ENCODE measurements at regions not wholly inside any gene's neighbourhood (a gene's known extent, or its start where the extent isn't known, plus 50 kb on each side); places are given as distances from the start of the nearest gene placed in this dataset.
"Not testable (repeated sequence)": the region's sequence is repeated elsewhere in the genome, so short reads cannot be mapped to it uniquely, and the experiment has no call there.

- Histone ChIP-seq H3K9ac (ENCODE audit: low read depth in 1 of 2, low read length in 2 of 2) (no peak overlapping the region), H3K27ac (ENCODE audit: low read depth in 1 of 2, low read length in 2 of 2) (no peak overlapping the region), H3K36me3 (ENCODE audit: control insufficient read depth in 4 of 4, insufficient read depth in 3 of 4, low read depth in 1 of 4, low read length in 3 of 4) (peaks cover 0 to 3% (median 0%) of the 10 kb centered on the region in 4 donors), H3K9me3 (ENCODE audit: control insufficient read depth in 4 of 4, low read length in 3 of 4) (no peaks in the 10 kb centered on the region), H3K4me3 (ENCODE audit: low read depth in 1 of 3, low read length in 3 of 3) (no peak overlapping the region), H3K4me1 (ENCODE audit: control insufficient read depth in 4 of 4, insufficient read depth in 4 of 4, low read length in 3 of 4) (no peaks in the 10 kb centered on the region), H3K27me3 (ENCODE audit: control insufficient read depth in 4 of 4, insufficient read depth in 4 of 4, low read length in 3 of 4) (no peaks in the 10 kb centered on the region)
- no peak for DNase-seq (ENCODE audit: low spot score)
- TF ChIP-seq CTCF (IDR thresholded peaks at IDR 0.05; ENCODE audit: low read depth, low read length, missing input control) (no peak), REST (IDR thresholded peaks at IDR 0.05) (no peak), RAD21 (IDR thresholded peaks at IDR 0.05) (no peak), RXRA (IDR thresholded peaks at IDR 0.05) (no peak), ATF3 (IDR thresholded peaks at IDR 0.05) (no peak), EGR1 (IDR thresholded peaks at IDR 0.05; ENCODE audit: low read depth in 2 of 2) (no peak), MAX (IDR thresholded peaks at IDR 0.05) (no peak), HNF4A (conservative IDR thresholded peaks at IDR 0.05) (no peak), FOXA1 (IDR thresholded peaks at IDR 0.05) (no peak), TAF1 (conservative IDR thresholded peaks at IDR 0.05) (no peak), SP1 (IDR thresholded peaks at IDR 0.05) (no peak), ZBTB33 (IDR thresholded peaks at IDR 0.05) (no peak), JUND (IDR thresholded peaks at IDR 0.05) (no peak), FOXA2 (IDR thresholded peaks at IDR 0.05) (no peak), GABPA (IDR thresholded peaks at IDR 0.05 in 1 of 2, conservative IDR thresholded peaks at IDR 0.05 in 1 of 2) (no peak), NR2F2 (IDR thresholded peaks at IDR 0.05) (no peak)
- whole genome bisulfite sequencing = 90% methylated on average over 2 of the region's 2 CpGs
Measured at GRCh38 chr7:29652556-29652955, 88.9 kb downstream of the PRR15 start.

- not testable (repeated sequence) for H3K4me1 ChIP-seq (ENCODE audit: control insufficient read depth in 4 of 4, insufficient read depth in 4 of 4, low read length in 3 of 4); H3K36me3 ChIP-seq (ENCODE audit: control insufficient read depth in 4 of 4, insufficient read depth in 3 of 4, low read depth in 1 of 4, low read length in 3 of 4); H3K27me3 ChIP-seq (ENCODE audit: control insufficient read depth in 4 of 4, insufficient read depth in 4 of 4, low read length in 3 of 4); DNase-seq (ENCODE audit: low spot score); H3K9ac ChIP-seq (ENCODE audit: low read depth in 1 of 2, low read length in 2 of 2); H3K27ac ChIP-seq (ENCODE audit: low read depth in 1 of 2, low read length in 2 of 2); H3K4me3 ChIP-seq (ENCODE audit: low read depth in 1 of 3, low read length in 3 of 3); H3K9me3 ChIP-seq (ENCODE audit: control insufficient read depth in 4 of 4, low read length in 3 of 4)
- WGBS = 89% methylated on average over 4 of the region's 4 CpGs
Measured at GRCh38 chr7:29654340-29654739, 90.7 kb downstream of the PRR15 start.
